Adrenal gland (tissue), 9 donors: ENCODE measurements at regions not wholly inside any gene's neighbourhood (a gene's known extent, or its start where the extent isn't known, plus 50 kb on each side); places are given as distances from the start of the nearest gene placed in this dataset.

Source experiments
- DNase-seq, 7 donors: peaks; one replicate each; pipeline ENCODE4 v3.0.0-alpha.2; 2019 to 2020
- H3K27ac ChIP-seq, 5 donors: fragments of 200-600 bp; sonication (generic) in 4 of 5; 1 replicate in 3 of 5; 2 replicates in 2 of 5; pipeline versions ENCODE4 v1.5.1 to v1.8.0; 2016 to 2020; ENCODE audit warnings: mild to moderate bottlenecking in 1 of 5
- H3K27me3 ChIP-seq: fragments of 200-600 bp; 2 replicates; pipeline ENCODE4 v1.8.0; 2021
- H3K36me3 ChIP-seq, 2 donors: fragments of 200-600 bp; replicated peaks in 1 of 2; 1 replicate in 1 of 2; 2 replicates in 1 of 2; pipeline versions ENCODE4 v1.5.1 to v1.8.0; 2018 to 2022
- H3K4me1 ChIP-seq, 2 donors: fragments of 200-600 bp; replicated peaks in 1 of 2; 1 replicate in 1 of 2; 2 replicates in 1 of 2; pipeline versions ENCODE4 v1.5.1 to v1.8.0; 2018 to 2021
- H3K4me3 ChIP-seq, 4 donors: fragments of 200-600 bp; sonication (generic) in 3 of 4; one replicate each; pipeline ENCODE4 v1.5.1; 2016 to 2018
- H3K9me3 ChIP-seq, 3 donors: fragments of 200-600 bp; sonication (generic) in 1 of 3; replicated peaks in 1 of 3; 1 replicate in 2 of 3; 2 replicates in 1 of 3; pipeline versions ENCODE4 v1.5.1 to v1.8.0; 2016 to 2021
- POLR2A ChIP-seq, 2 donors: fragments of 450-650 bp; IDR thresholded peaks; one replicate each; pipeline ENCODE4 v1.6.1; 2017; ENCODE audit warnings: antibody characterized with exemption in 2 of 2, mild to moderate bottlenecking in 2 of 2, moderate library complexity in 1 of 2
- WGBS, 4 donors: extraction: QIAGEN DNeasy Blood & Tissue Kit in 2 of 4; methylation state at CpG; one replicate each; pipeline versions ENCODE4 v1.1.5 to v1.1.7; 2013 to 2017; 5-methylcytosine and 5-hydroxymethylcytosine counted together
- intact Hi-C, 2 donors: fragments of 100-400 bp; cut with DNase I; formaldehyde crosslinking; loops; one replicate each; pipeline versions ENCODE4 v1.14.1 to v1.15.0; 2022 to 2023
- TF ChIP-seq, protein P1 (sequence below), 6 experiments: fragments of 450-650 bp in 4 of 6; fragments of 200-600 bp in 2 of 6; sonication (generic) in 1 of 6; IDR thresholded peaks; 1 replicate in 5 of 6; 2 replicates in 1 of 6; pipeline versions ENCODE4 v1.5.1 to v1.8.0; 2016 to 2021; ENCODE audit warnings: antibody characterized with exemption in 6 of 6, mild to moderate bottlenecking in 2 of 6, moderate library complexity in 1 of 6
- donor health status: healthy with polysubstance abuse.
- donor health status: Bipolar disorder and iron deficiency.
- donor health status: DM: yes; HTN: yes; CAD: no.
- donor health status: DM: no; HTN: no; CAD: no.
- donor health status: DM: no; HTN: no; CAD: no.

- no peaks in the 10 kb centered on the region for H3K27me3 ChIP-seq
- H3K4me3 ChIP-seq, result no peak overlapping the region
- TF ChIP-seq, protein P1, sequence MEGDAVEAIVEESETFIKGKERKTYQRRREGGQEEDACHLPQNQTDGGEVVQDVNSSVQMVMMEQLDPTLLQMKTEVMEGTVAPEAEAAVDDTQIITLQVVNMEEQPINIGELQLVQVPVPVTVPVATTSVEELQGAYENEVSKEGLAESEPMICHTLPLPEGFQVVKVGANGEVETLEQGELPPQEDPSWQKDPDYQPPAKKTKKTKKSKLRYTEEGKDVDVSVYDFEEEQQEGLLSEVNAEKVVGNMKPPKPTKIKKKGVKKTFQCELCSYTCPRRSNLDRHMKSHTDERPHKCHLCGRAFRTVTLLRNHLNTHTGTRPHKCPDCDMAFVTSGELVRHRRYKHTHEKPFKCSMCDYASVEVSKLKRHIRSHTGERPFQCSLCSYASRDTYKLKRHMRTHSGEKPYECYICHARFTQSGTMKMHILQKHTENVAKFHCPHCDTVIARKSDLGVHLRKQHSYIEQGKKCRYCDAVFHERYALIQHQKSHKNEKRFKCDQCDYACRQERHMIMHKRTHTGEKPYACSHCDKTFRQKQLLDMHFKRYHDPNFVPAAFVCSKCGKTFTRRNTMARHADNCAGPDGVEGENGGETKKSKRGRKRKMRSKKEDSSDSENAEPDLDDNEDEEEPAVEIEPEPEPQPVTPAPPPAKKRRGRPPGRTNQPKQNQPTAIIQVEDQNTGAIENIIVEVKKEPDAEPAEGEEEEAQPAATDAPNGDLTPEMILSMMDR (IDR thresholded peaks at IDR 0.05), result no peak
- no peak for TF ChIP-seq POLR2A (IDR thresholded peaks at IDR 0.05)
- H3K4me1 ChIP-seq, result no peaks in the 10 kb centered on the region
- WGBS, 4 donors, result 86 to 90% (median 88%) methylated on average over 3 of the region's 3 CpGs
- no peak overlapping the region for H3K27ac ChIP-seq
- intact Hi-C loops, result no loop called here
- no peaks in the 10 kb centered on the region for H3K9me3 ChIP-seq
- H3K36me3 ChIP-seq, result no peaks in the 10 kb centered on the region
- DNase-seq, result no peak
Observed at GRCh38 chr20:48156951-48157700, 371.8 kb upstream of the SULF2 start.

DNA sequence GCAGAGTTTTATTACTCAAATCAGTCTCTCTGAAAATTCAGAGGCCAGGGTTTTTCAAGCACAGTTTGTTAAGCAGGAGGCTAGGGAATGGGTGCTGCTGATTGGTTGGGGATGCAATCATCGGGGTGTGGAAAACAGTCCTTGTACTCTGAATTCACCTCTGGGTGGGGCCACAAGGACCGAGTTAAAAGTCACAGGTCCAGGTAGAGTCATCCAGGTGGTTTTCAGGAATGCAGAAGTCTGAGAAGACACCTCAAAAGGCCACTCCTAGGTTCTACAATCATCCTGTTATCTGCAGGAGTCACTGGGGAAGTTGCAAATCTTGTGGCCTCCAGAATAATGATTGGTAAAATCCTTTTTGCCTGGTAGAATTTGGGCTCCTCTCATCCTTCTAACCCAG, 371.2 kb upstream of the SULF2 start:
- TF ChIP-seq, protein P1 (IDR thresholded peaks at IDR 0.05), result no peak
- TF ChIP-seq POLR2A (IDR thresholded peaks at IDR 0.05), result no peak
- Histone ChIP-seq H3K9me3 (no peaks in the 10 kb centered on the region), H3K27ac (no peak overlapping the region), H3K4me3 (no peak overlapping the region), H3K36me3 (no peaks in the 10 kb centered on the region), H3K4me1 (no peaks in the 10 kb centered on the region), H3K27me3 (no peaks in the 10 kb centered on the region)
- intact Hi-C loops, result no loop called here
- no peak for DNase-seq
- WGBS, 4 donors, result 75 to 95% (median 87%) methylated on average over 2 of the region's 2 CpGs

DNA sequence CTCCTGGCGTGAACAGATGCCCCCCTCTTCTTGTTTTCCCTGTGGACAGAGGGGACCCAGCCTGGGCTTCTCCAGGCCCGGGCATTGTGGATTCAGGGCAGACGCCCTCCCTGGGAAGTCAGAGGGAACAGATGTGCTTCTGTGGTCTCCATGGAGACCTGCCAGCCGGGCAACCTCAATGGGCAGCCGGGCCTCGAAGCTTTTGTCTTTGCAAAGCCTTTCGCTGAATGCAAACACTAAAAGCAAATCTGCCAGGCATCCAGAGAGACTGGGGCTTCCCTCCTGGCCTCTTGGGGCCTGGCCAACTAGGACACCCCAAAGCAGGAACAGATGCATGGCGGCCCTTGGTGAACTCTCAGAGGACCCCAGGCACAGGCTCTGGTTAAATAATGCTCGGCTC, 370.0 kb upstream of the SULF2 start:
- no peak overlapping the region for H3K4me3 ChIP-seq
- H3K27ac ChIP-seq, result no peak overlapping the region
- H3K36me3 ChIP-seq, result no peaks in the 10 kb centered on the region
- no peaks in the 10 kb centered on the region for H3K27me3 ChIP-seq
- H3K4me1 ChIP-seq, result no peaks in the 10 kb centered on the region
- WGBS, 4 donors, result 68 to 89% (median 86%) methylated on average over 8 to 9 of the region's 9 CpGs
- H3K9me3 ChIP-seq, result no peaks in the 10 kb centered on the region
- TF ChIP-seq, protein P1 (IDR thresholded peaks at IDR 0.05), result no peak
- TF ChIP-seq POLR2A (IDR thresholded peaks at IDR 0.05), result no peak
- DNase-seq, result peak in 1 of 7 donors; percentile 61
- intact Hi-C loops, result no loop called here

DNA sequence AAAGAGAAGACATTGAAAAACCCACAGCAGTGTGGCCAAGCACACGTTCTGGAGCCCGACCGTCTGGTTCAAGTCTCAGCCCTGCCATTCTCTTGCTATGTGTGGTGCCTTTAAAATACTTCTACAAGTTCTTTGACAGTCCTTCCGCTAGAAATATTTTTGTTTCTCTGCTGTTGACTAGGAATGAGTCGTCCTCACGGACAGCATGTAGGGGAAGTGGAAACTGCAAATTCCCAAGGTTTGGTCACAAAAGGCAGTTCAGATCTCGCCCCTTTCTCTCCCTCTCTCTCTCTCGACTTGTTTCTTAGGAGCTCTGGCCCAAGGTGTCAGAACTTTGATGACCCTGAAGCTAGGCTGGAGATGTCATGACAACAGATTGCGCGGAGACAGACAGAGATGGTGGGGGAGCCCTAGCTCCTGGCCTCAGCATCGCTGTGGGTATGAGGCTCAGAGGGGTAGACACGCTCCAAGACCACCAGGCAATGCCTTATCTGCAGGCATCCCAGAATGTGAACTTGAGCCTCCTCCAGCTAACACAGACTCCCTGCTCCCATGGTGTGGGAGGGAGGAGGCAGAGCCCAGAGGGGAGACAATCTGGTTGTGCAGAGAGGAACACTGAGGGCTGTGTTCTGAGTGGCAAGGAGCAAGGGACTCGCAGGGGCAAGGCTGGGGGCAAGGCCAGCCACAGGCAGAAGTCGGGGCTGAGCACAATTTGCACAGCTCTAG, 368.9 kb upstream of the SULF2 start:
- DNase-seq, result no peak
- intact Hi-C loops, result no loop called here
- 68 to 81% (median 76%) methylated on average over 14 of the region's 14 CpGs for whole genome bisulfite sequencing, 4 donors

More for the DNA sequence above, 368.9 kb upstream of the SULF2 start:
- Histone ChIP-seq H3K27ac (no peak overlapping the region), H3K27me3 (no peaks in the 10 kb centered on the region), H3K36me3 (no peaks in the 10 kb centered on the region), H3K4me1 (no peaks in the 10 kb centered on the region), H3K9me3 (no peaks in the 10 kb centered on the region), H3K4me3 (no peak overlapping the region)
- TF ChIP-seq, protein P1 (IDR thresholded peaks at IDR 0.05), result no peak
- no peak for TF ChIP-seq POLR2A (IDR thresholded peaks at IDR 0.05)
